T-cell (primary cell): ENCODE measurements at regions not wholly inside any gene's neighbourhood (a gene's known extent, or its start where the extent isn't known, plus 50 kb on each side); places are given as distances from the start of the nearest gene placed in this dataset.

ENCODE experiments used
- ATAC-seq, 4 experiments: fragments of 200-7000 bp in 3 of 4; fragments of 150-1000 bp in 1 of 4; cut with Tn5 transposase; replicated peaks in 1 of 4; 1 replicate in 3 of 4; 2 replicates in 1 of 4; pipeline ENCODE4 v1.10.0; 2021; ENCODE audit warnings: moderate library complexity in 3 of 4, mild to moderate bottlenecking in 2 of 4, moderate number of reproducible peaks in 1 of 4
- CTCF ChIA-PET, 2 donors: fragments of 300-600 bp; sonication (Branson Sonifier 250); formaldehyde crosslinking; loops; one replicate each; lab custom pipeline; 2022; ENCODE audit warnings: antibody characterized with exemption in 2 of 2; lab: Charles Lee
- POLR2A ChIA-PET, 2 donors: fragments of 300-600 bp; sonication (Branson Sonifier 250); formaldehyde crosslinking; loops; one replicate each; lab custom pipeline; 2022; ENCODE audit warnings: antibody characterized with exemption in 2 of 2; lab: Charles Lee
- DNase-seq, 35 experiments: peaks; one replicate each; pipeline versions ENCODE4 v3.0.0 to v3.0.0-alpha.2; 2013 to 2023
- H3K27ac ChIP-seq: one replicate; pipeline ENCODE4 v1.5.1; 2013; ENCODE audit warnings: low read length
- H3K27me3 ChIP-seq, 2 experiments: replicated peaks in 1 of 2; 1 replicate in 1 of 2; 2 replicates in 1 of 2; pipeline versions ENCODE4 v1.6.1 to v1.7.0; 2013; ENCODE audit warnings: low read length in 1 of 2, mixed read lengths in 1 of 2; ENCODE audit not compliant: control insufficient read depth in 2 of 2, insufficient read depth in 2 of 2; ENCODE audit errors: extremely low read depth in 1 of 2
- H3K36me3 ChIP-seq, 2 donors: 1 replicate in 1 of 2; 2 replicates in 1 of 2; pipeline versions ENCODE4 v1.6.1 to v1.7.0; 2013; ENCODE audit warnings: low read length in 1 of 2; ENCODE audit not compliant: control insufficient read depth in 2 of 2, insufficient read depth in 1 of 2; ENCODE audit errors: extremely low read depth in 1 of 2
- H3K4me1 ChIP-seq, 2 experiments: 1 replicate in 1 of 2; 2 replicates in 1 of 2; pipeline versions ENCODE4 v1.6.1 to v1.7.0; 2013; ENCODE audit warnings: low read length in 2 of 2, mixed read lengths in 1 of 2; ENCODE audit not compliant: insufficient read depth in 2 of 2, control insufficient read depth in 1 of 2; ENCODE audit errors: extremely low read depth in 1 of 2
- H3K4me3 ChIP-seq, 2 donors: 1 replicate in 1 of 2; 2 replicates in 1 of 2; pipeline versions ENCODE4 v1.5.1 to v1.7.0; 2013; ENCODE audit warnings: mild to moderate bottlenecking in 2 of 2, low read length in 1 of 2, moderate library complexity in 1 of 2; ENCODE audit not compliant: control insufficient read depth in 1 of 2; ENCODE audit errors: extremely low read depth in 1 of 2
- H3K9me3 ChIP-seq: 2 replicates; pipeline ENCODE4 v1.7.0; 2013
- H3K27ac Mint-ChIP-seq, 2 donors: one replicate each; pipeline ENCODE4 v1.8.0; 2020 to 2021; ENCODE audit warnings: mild to moderate bottlenecking in 2 of 2, mixed read lengths in 2 of 2
- H3K27me3 Mint-ChIP-seq, 2 donors: one replicate each; pipeline ENCODE4 v1.8.0; 2021 to 2022; ENCODE audit warnings: mixed read lengths in 2 of 2
- H3K36me3 Mint-ChIP-seq: one replicate; pipeline ENCODE4 v1.8.0; 2021; ENCODE audit warnings: mixed read lengths
- H3K4me1 Mint-ChIP-seq, 3 donors: one replicate each; pipeline ENCODE4 v1.8.0; 2020 to 2022; ENCODE audit warnings: mixed read lengths in 3 of 3, mild to moderate bottlenecking in 1 of 3
- H3K4me3 Mint-ChIP-seq, 3 donors: one replicate each; pipeline ENCODE4 v1.8.0; 2020 to 2022; ENCODE audit warnings: mild to moderate bottlenecking in 3 of 3, mixed read lengths in 3 of 3, moderate library complexity in 3 of 3
- H3K9me3 Mint-ChIP-seq, 3 donors: one replicate each; pipeline ENCODE4 v1.8.0; 2020 to 2022; ENCODE audit warnings: mixed read lengths in 3 of 3
- WGBS: methylation state at CpG from one replicate; pipeline ENCODE4 v1.1.5; 2013; ENCODE audit warnings: missing lambda C conversion rate; ENCODE audit not compliant: insufficient coverage; 5-methylcytosine and 5-hydroxymethylcytosine counted together

- H3K27ac Mint-ChIP-seq = no peak overlapping the region
- H3K9me3 Mint-ChIP-seq = peaks cover 13 to 17% (median 15%) of the 10 kb centered on the region in 3 donors
- no peaks in the 10 kb centered on the region for H3K27me3 ChIP-seq
- DNase-seq (no peak), ATAC-seq (no peak)
- H3K36me3 ChIP-seq = no peaks in the 10 kb centered on the region
- no peaks in the 10 kb centered on the region for H3K9me3 ChIP-seq
- H3K4me1 ChIP-seq = no peaks in the 10 kb centered on the region
- ChIA-PET POLR2A (no interaction called here), CTCF (interaction anchor here in 1 of 2 donors (0.6 kb wide), 1 partner anchor 515 kb away, joined by 3 read pairs; no protein-coding TSS in a partner anchor)
- no peak overlapping the region for H3K4me3 Mint-ChIP-seq
- no peak overlapping the region for H3K4me3 ChIP-seq
- no peak overlapping the region for H3K27ac ChIP-seq
- no peaks in the 10 kb centered on the region for H3K4me1 Mint-ChIP-seq
- H3K36me3 Mint-ChIP-seq = no peaks in the 10 kb centered on the region
- no peaks in the 10 kb centered on the region for H3K27me3 Mint-ChIP-seq
Observed at GRCh38 chr3:181554233-181554765, 157.4 kb upstream of the SOX2 start.

DNA sequence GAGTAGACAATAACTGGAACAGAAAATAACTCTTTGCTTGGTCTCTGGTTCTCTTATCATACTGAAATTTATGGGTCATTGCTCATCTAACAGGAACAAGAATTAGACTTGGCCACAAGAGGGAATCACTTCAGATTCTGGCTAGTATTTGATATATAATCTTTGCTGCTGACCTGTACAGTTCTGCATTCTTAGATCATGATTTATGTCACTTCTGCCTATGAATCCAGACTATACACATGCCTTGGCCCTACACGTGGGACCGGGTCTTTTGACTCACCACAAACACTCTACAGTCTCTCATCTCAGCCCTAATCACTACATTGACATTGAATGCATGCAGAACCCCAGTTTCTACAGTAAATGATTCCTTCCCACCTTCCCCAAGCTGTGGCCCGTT, 162.5 kb upstream of the SOX2 start:
- POLR2A ChIA-PET = no interaction called here
- H3K27me3 Mint-ChIP-seq = no peaks in the 10 kb centered on the region
- Histone ChIP-seq H3K9me3 (no peaks in the 10 kb centered on the region), H3K27ac (no peak overlapping the region), H3K27me3 (no peaks in the 10 kb centered on the region), H3K36me3 (no peaks in the 10 kb centered on the region), H3K4me1 (no peaks in the 10 kb centered on the region), H3K4me3 (no peak overlapping the region)
- no peak overlapping the region for H3K4me3 Mint-ChIP-seq
- H3K9me3 Mint-ChIP-seq = peaks cover 16 to 36% (median 24%) of the 10 kb centered on the region in 3 donors
- DNase-seq (no peak), ATAC-seq (no peak)
- 70% methylated on average over 3 of the region's 3 CpGs for WGBS
- CTCF ChIA-PET = no interaction called here
- no peaks in the 10 kb centered on the region for H3K36me3 Mint-ChIP-seq
- H3K4me1 Mint-ChIP-seq = no peaks in the 10 kb centered on the region
- no peak overlapping the region for H3K27ac Mint-ChIP-seq

GRCh38 chr3:181541414-181541813, 170.3 kb upstream of the SOX2 start:
- CTCF ChIA-PET = no interaction called here
- no peaks in the 10 kb centered on the region for H3K9me3 ChIP-seq

DNA sequence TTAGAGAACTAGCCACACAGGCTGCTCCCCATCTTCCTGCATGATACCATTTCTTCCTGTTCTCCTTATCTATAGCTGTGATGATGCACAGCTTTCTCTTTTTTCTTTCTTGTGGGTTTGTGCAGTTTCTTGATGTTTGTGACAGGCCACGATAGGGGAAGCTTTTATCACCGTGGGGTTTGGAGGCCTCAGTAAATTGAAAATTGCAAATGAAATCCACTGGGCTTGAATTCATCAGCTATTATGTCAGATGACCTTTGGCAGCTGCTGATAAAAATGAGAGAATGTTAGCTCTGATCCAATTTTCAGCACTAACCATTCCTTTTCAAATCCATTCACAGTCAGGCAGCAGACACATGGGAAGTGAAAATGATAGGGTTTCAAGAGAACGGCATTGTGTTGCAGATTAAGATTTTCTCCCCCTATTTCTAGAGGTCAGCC, 176.9 kb upstream of the SOX2 start:
- no peaks in the 10 kb centered on the region for H3K27me3 ChIP-seq
- no peaks in the 10 kb centered on the region for H3K27me3 Mint-ChIP-seq
- H3K4me1 Mint-ChIP-seq = no peaks in the 10 kb centered on the region
- H3K27ac Mint-ChIP-seq = no peak overlapping the region
- H3K4me1 ChIP-seq = no peaks in the 10 kb centered on the region
- no CpG with 5 or more reads among the region's 3 CpGs for WGBS
- H3K9me3 Mint-ChIP-seq = peaks cover 11 to 20% (median 18%) of the 10 kb centered on the region in 3 donors
- no peak for DNase-seq
- CTCF ChIA-PET = no interaction called here
- no peak overlapping the region for H3K27ac ChIP-seq
- no peaks in the 10 kb centered on the region for H3K36me3 ChIP-seq
- H3K4me3 ChIP-seq = no peak overlapping the region
- POLR2A ChIA-PET = no interaction called here
- H3K9me3 ChIP-seq = no peaks in the 10 kb centered on the region
- ATAC-seq = no peak
- no peaks in the 10 kb centered on the region for H3K36me3 Mint-ChIP-seq
- no peak overlapping the region for H3K4me3 Mint-ChIP-seq

More at GRCh38 chr3:181541414-181541813, 170.3 kb upstream of the SOX2 start:
- ATAC-seq (no peak), DNase-seq (no peak)
- H3K4me1 ChIP-seq = no peaks in the 10 kb centered on the region
- no peaks in the 10 kb centered on the region for H3K27me3 ChIP-seq
- no peaks in the 10 kb centered on the region for H3K4me1 Mint-ChIP-seq
- no peak overlapping the region for H3K4me3 ChIP-seq
- no peaks in the 10 kb centered on the region for H3K36me3 ChIP-seq
- H3K27ac Mint-ChIP-seq = no peak overlapping the region
- no peaks in the 10 kb centered on the region for H3K27me3 Mint-ChIP-seq
- H3K9me3 Mint-ChIP-seq = peaks cover 7 to 40% (median 19%) of the 10 kb centered on the region in 3 donors
- no CpG with 5 or more reads among the region's 2 CpGs for WGBS
- H3K27ac ChIP-seq = no peak overlapping the region
- H3K4me3 Mint-ChIP-seq = no peak overlapping the region
- H3K36me3 Mint-ChIP-seq = no peaks in the 10 kb centered on the region
- POLR2A ChIA-PET = no interaction called here

GRCh38 chr3:181533811-181534210, 177.9 kb upstream of the SOX2 start:
- DNase-seq (no peak), ATAC-seq (no peak)
- H3K4me3 ChIP-seq = no peak overlapping the region
- no peaks in the 10 kb centered on the region for H3K36me3 ChIP-seq
- H3K4me1 ChIP-seq = no peaks in the 10 kb centered on the region
- no peaks in the 10 kb centered on the region for H3K27me3 ChIP-seq
- H3K27ac ChIP-seq = no peak overlapping the region
- 80% methylated on average over 1 of the region's 4 CpGs for whole genome bisulfite sequencing
- no peak overlapping the region for H3K27ac Mint-ChIP-seq
- H3K4me1 Mint-ChIP-seq = no peaks in the 10 kb centered on the region
- no peaks in the 10 kb centered on the region for H3K9me3 ChIP-seq
- H3K36me3 Mint-ChIP-seq = no peaks in the 10 kb centered on the region
- peaks cover 13 to 15% (median 14%) of the 10 kb centered on the region in 3 donors for H3K9me3 Mint-ChIP-seq
- no peaks in the 10 kb centered on the region for H3K27me3 Mint-ChIP-seq
- CTCF ChIA-PET = interaction anchor here in 1 of 2 donors (0.7 kb wide), 1 partner anchor 13 kb away, joined by 7 read pairs; no protein-coding TSS in a partner anchor
- no peak overlapping the region for H3K4me3 Mint-ChIP-seq
- POLR2A ChIA-PET = no interaction called here

- no peak for ATAC-seq
- Mint-ChIP-seq H3K27ac (no peak overlapping the region), H3K27me3 (no peaks in the 10 kb centered on the region), H3K4me3 (no peak overlapping the region), H3K36me3 (no peaks in the 10 kb centered on the region), H3K9me3 (peaks cover 17 to 30% (median 27%) of the 10 kb centered on the region in 3 donors), H3K4me1 (no peaks in the 10 kb centered on the region)
- Histone ChIP-seq H3K4me1 (no peaks in the 10 kb centered on the region), H3K4me3 (no peak overlapping the region), H3K9me3 (no peaks in the 10 kb centered on the region), H3K27ac (no peak overlapping the region), H3K27me3 (no peaks in the 10 kb centered on the region), H3K36me3 (no peaks in the 10 kb centered on the region)
- CTCF ChIA-PET = no interaction called here
- DNase-seq = no peak
- POLR2A ChIA-PET = no interaction called here
Observed at GRCh38 chr3:181530584-181530983, 181.1 kb upstream of the SOX2 start.

- no CpG with 5 or more reads among the region's 2 CpGs for WGBS
- ChIA-PET CTCF (no interaction called here), POLR2A (interaction anchor here in 1 of 2 donors (0.7 kb wide), 1 partner anchor 50 kb away, joined by 5 read pairs; no protein-coding TSS in a partner anchor)
- H3K36me3 ChIP-seq = no peaks in the 10 kb centered on the region
- ATAC-seq = no peak
- no peaks in the 10 kb centered on the region for H3K27me3 Mint-ChIP-seq
- H3K9me3 Mint-ChIP-seq = peaks cover 25 to 45% (median 27%) of the 10 kb centered on the region in 3 donors
- H3K4me1 Mint-ChIP-seq = no peaks in the 10 kb centered on the region
- H3K9me3 ChIP-seq = no peaks in the 10 kb centered on the region
- H3K27me3 ChIP-seq = no peaks in the 10 kb centered on the region
- no peak overlapping the region for H3K4me3 ChIP-seq
- H3K4me1 ChIP-seq = no peaks in the 10 kb centered on the region
- no peak for DNase-seq
- H3K27ac ChIP-seq = no peak overlapping the region
- H3K4me3 Mint-ChIP-seq = no peak overlapping the region
- no peak overlapping the region for H3K27ac Mint-ChIP-seq
- no peaks in the 10 kb centered on the region for H3K36me3 Mint-ChIP-seq
Observed at GRCh38 chr3:181521831-181522230, 189.9 kb upstream of the SOX2 start.
